Tibial nerve (tissue), 4 donors: ENCODE measurements at regions not wholly inside any gene's neighbourhood (a gene's known extent, or its start where the extent isn't known, plus 50 kb on each side); places are given as distances from the start of the nearest gene placed in this dataset.

Experiments
- CTCF ChIP-seq, 5 experiments: fragments of 200-600 bp in 3 of 5; fragments of 450-650 bp in 2 of 5; sonication (generic) in 3 of 5; IDR thresholded peaks; one replicate each; pipeline ENCODE4 v1.5.1; 2016 to 2019; ENCODE audit warnings: antibody characterized with exemption in 5 of 5, mild to moderate bottlenecking in 3 of 5, moderate library complexity in 2 of 5
- EP300 ChIP-seq, 2 donors: sonication (generic); formaldehyde crosslinking; IDR thresholded peaks; one replicate each; pipeline ENCODE4 v1.6.1; 2017; ENCODE audit warnings: antibody characterized with exemption in 2 of 2, mild to moderate bottlenecking in 1 of 2

DNA sequence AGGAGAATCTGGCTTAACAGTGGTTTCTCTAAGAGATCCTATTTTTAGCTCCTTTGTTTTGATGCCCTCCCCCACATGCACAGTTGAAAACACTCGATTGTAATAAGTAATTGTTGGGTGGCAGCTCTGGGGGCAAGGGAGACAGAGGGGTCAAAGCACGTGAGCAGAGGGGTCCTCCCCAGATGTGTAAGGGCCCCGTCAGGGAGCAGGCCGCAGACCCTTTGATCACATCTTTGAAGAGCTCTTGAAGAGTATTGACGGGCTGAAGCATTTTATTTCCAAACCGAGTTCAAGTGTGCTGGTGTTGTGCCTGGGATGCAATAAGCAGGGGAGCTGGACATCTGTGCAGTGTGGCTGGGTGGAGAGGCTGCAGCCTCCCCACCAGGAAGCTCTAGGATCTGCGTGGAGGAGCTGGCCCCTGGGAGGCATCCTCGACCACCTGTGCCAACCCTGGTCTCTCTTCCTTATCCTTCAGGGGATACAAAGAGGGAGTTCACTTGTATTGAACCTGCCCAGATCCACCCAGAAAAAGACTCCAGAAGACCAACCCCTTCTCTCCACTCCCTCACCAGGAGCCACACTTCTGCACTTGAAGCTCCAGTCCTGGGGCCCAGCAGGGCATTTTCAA is 473.0 kb upstream of the MGMT start:
- TF ChIP-seq CTCF (IDR thresholded peaks at IDR 0.05) (no peak), EP300 (IDR thresholded peaks at IDR 0.05) (no peak)
